ENCODE measurements at regions not wholly inside any gene's neighbourhood (a gene's known extent, or its start where the extent isn't known, plus 50 kb on each side); places are given as distances from the start of the nearest gene placed in this dataset.
"Not testable (repeated sequence)": the region's sequence is repeated elsewhere in the genome, so short reads cannot be mapped to it uniquely, and the experiment has no call there.

GRCh38 chr2:107645586-107645985 lies 181.1 kb upstream of the RGPD4 start:
- DNase-seq = no peak

GRCh38 chr2:107648781-107649404 lies 177.8 kb upstream of the RGPD4 start:
- DNase-seq = no peak

- no peak for DNase-seq
Observed at GRCh38 chr2:107657049-107657448, 169.6 kb upstream of the RGPD4 start.

GRCh38 chr2:107663632-107664031 lies 163.1 kb upstream of the RGPD4 start:
- DNase-seq = peak; percentile 94

GRCh38 chr2:107669335-107669734 lies 157.4 kb upstream of the RGPD4 start:
- DNase-seq = no peak

- no peak for DNase-seq
Observed at GRCh38 chr2:107681936-107682335, 144.8 kb upstream of the RGPD4 start.

GRCh38 chr2:107684421-107684820 lies 142.3 kb upstream of the RGPD4 start:
- DNase-seq = no peak

GRCh38 chr2:107685421-107685986 lies 141.2 kb upstream of the RGPD4 start:
- no peak for DNase-seq

- DNase-seq = peak; percentile 29
Observed at GRCh38 chr2:107687073-107687472, 139.6 kb upstream of the RGPD4 start.

GRCh38 chr2:107688135-107688534 lies 138.6 kb upstream of the RGPD4 start:
- no peak for DNase-seq

GRCh38 chr2:107693604-107694003 lies 133.1 kb upstream of the RGPD4 start:
- no peak for DNase-seq

- DNase-seq = no peak
Observed at GRCh38 chr2:107694667-107695066, 132.0 kb upstream of the RGPD4 start.

- DNase-seq = no peak
Observed at GRCh38 chr2:107697385-107697784, 129.3 kb upstream of the RGPD4 start.

- no peak for DNase-seq
Observed at GRCh38 chr2:107698861-107699260, 127.8 kb upstream of the RGPD4 start.

- no peak for DNase-seq
Observed at GRCh38 chr2:107700073-107700472, 126.6 kb upstream of the RGPD4 start.

GRCh38 chr2:107711941-107712340 lies 114.8 kb upstream of the RGPD4 start:
- no peak for DNase-seq

- DNase-seq = no peak
Observed at GRCh38 chr2:107712857-107713256, 113.8 kb upstream of the RGPD4 start.

- peak; percentile 79 for DNase-seq
Observed at GRCh38 chr2:107717661-107718060, 109.0 kb upstream of the RGPD4 start.

- no peak for DNase-seq
Observed at GRCh38 chr2:107719141-107719540, 107.6 kb upstream of the RGPD4 start.

- peak; percentile 82 for DNase-seq
Observed at GRCh38 chr2:107719836-107720235, 106.9 kb upstream of the RGPD4 start.

GRCh38 chr2:107721178-107721577 lies 105.5 kb upstream of the RGPD4 start:
- peak; percentile 35 for DNase-seq

GRCh38 chr2:107721586-107721985 lies 105.1 kb upstream of the RGPD4 start:
- DNase-seq = no peak

GRCh38 chr2:107725824-107726223 lies 100.9 kb upstream of the RGPD4 start:
- not testable (repeated sequence) for DNase-seq

- no peak for DNase-seq
Observed at GRCh38 chr2:107727318-107727717, 99.4 kb upstream of the RGPD4 start.

GRCh38 chr2:107728586-107728985 lies 98.1 kb upstream of the RGPD4 start:
- no peak for DNase-seq
